Hematopoietic multipotent progenitor cell treated with erythropoietin and hydrocortisone succinate and interleukin-3 and kit ligand, for 15 days (in vitro differentiated cells): ENCODE measurements at regions not wholly inside any gene's neighbourhood (a gene's known extent, or its start where the extent isn't known, plus 50 kb on each side); places are given as distances from the start of the nearest gene placed in this dataset.

Source experiments
- DNase-seq: peaks from one replicate; pipeline ENCODE4 v3.0.0-alpha.2; 2015; ENCODE audit warnings: low spot score

GRCh38 chr6:105793130-105793529 is 293.0 kb upstream of the PRDM1 start:
- DNase-seq, result no peak

GRCh38 chr6:105791583-105792318 is 294.4 kb upstream of the PRDM1 start:
- no peak for DNase-seq

GRCh38 chr6:105791179-105791578 is 295.0 kb upstream of the PRDM1 start:
- DNase-seq, result no peak

- DNase-seq, result no peak
Measured at GRCh38 chr6:105790635-105791034, 295.5 kb upstream of the PRDM1 start.

GRCh38 chr6:105789935-105790334 is 296.2 kb upstream of the PRDM1 start:
- no peak for DNase-seq

GRCh38 chr6:105787747-105788146 is 298.4 kb upstream of the PRDM1 start:
- no peak for DNase-seq

- DNase-seq, result no peak
Measured at GRCh38 chr6:105786890-105787655, 299.1 kb upstream of the PRDM1 start.

- no peak for DNase-seq
Measured at GRCh38 chr6:105786449-105786848, 299.7 kb upstream of the PRDM1 start.

GRCh38 chr6:105785066-105785811 is 300.9 kb upstream of the PRDM1 start:
- no peak for DNase-seq

GRCh38 chr6:105784179-105784578 is 302.0 kb upstream of the PRDM1 start:
- no peak for DNase-seq

GRCh38 chr6:105783333-105783935 is 302.7 kb upstream of the PRDM1 start:
- DNase-seq, result no peak

- DNase-seq, result no peak
Measured at GRCh38 chr6:105781915-105782314, 304.2 kb upstream of the PRDM1 start.

GRCh38 chr6:105781248-105781647 is 304.9 kb upstream of the PRDM1 start:
- DNase-seq, result no peak

- no peak for DNase-seq
Measured at GRCh38 chr6:105780146-105780860, 305.8 kb upstream of the PRDM1 start.

- DNase-seq, result no peak
Measured at GRCh38 chr6:105779110-105779509, 307.0 kb upstream of the PRDM1 start.

- DNase-seq, result no peak
Measured at GRCh38 chr6:105775095-105775494, 311.0 kb upstream of the PRDM1 start.

GRCh38 chr6:105774247-105774646 is 311.9 kb upstream of the PRDM1 start:
- no peak for DNase-seq

- no peak for DNase-seq
Measured at GRCh38 chr6:105771313-105771970, 314.7 kb upstream of the PRDM1 start.

- DNase-seq, result no peak
Measured at GRCh38 chr6:105769987-105770386, 316.1 kb upstream of the PRDM1 start.

- no peak for DNase-seq
Measured at GRCh38 chr6:105769197-105769596, 316.9 kb upstream of the PRDM1 start.

GRCh38 chr6:105767541-105767940 is 318.6 kb upstream of the PRDM1 start:
- no peak for DNase-seq
